MG63 (cell line): ENCODE measurements at regions not wholly inside any gene's neighbourhood (a gene's known extent, or its start where the extent isn't known, plus 50 kb on each side); places are given as distances from the start of the nearest gene placed in this dataset.

Source experiments
- DNase-seq: peaks from one replicate; pipeline ENCODE4 v3.0.0-alpha.2; 2020
- H3K27me3 ChIP-seq: fragments of 250-450 bp; sonication (Bioruptor Pico); 2 replicates; pipeline ENCODE4 v1.5.1; 2020; ENCODE audit warnings: mild to moderate bottlenecking, moderate library complexity
- H3K36me3 ChIP-seq: fragments of 250-450 bp; sonication (Bioruptor Pico); 2 replicates; pipeline ENCODE4 v1.5.1; 2020; ENCODE audit warnings: mild to moderate bottlenecking, moderate library complexity
- H3K4me3 ChIP-seq: fragments of 250-450 bp; sonication (Bioruptor Pico); 2 replicates; pipeline ENCODE4 v1.5.1; 2020; ENCODE audit warnings: mild to moderate bottlenecking, moderate library complexity
- H3K9me3 ChIP-seq: fragments of 250-450 bp; sonication (Bioruptor Pico); 2 replicates; pipeline ENCODE4 v1.5.1; 2020; ENCODE audit warnings: mild to moderate bottlenecking, moderate library complexity

DNA sequence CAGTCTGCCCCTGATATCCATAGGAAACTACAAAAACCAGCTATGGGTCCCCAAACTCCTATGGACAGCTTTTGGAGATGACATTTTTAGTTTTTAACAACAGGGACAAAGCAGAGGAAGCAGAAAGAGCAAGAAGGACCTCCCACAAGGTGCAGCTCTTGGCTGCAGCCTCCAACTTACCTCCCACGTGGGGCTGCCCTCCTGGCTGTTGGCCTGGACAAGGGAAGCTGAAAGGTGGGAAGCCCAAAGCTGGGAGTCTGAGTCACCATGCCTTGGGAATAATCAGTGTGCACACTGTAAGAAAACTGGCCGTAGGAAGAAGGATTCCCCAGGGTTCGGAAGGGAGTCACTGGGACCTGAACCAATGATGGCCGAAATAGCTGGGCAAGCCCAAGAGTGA is 51.8 kb upstream of the PAX1 start:
- no peak for DNase-seq
- Histone ChIP-seq H3K9me3 (no peaks in the 10 kb centered on the region), H3K4me3 (no peak overlapping the region), H3K27me3 (no peaks in the 10 kb centered on the region), H3K36me3 (no peaks in the 10 kb centered on the region)

DNA sequence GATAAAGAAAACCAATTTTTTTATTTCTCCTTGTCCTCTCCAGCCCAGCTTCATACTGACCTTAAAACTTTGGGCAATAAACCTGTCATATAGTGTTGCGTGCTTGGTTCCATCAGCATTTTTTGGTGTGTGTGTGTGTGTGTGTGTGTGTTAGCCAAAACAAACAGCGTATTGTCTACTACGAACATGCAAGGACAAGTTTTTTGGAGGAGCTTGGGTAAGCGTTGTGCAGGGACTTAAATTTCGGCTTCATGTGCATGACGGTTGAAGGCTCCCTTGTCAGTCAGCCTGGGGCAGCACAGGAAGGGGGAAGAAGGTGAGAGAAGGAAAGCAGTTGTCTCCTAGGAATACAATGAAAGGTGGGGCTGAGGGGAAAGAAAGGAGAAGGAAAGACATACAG is 62.0 kb upstream of the PAX1 start:
- H3K9me3 ChIP-seq = no peaks in the 10 kb centered on the region
- H3K36me3 ChIP-seq = no peaks in the 10 kb centered on the region
- H3K27me3 ChIP-seq = no peaks in the 10 kb centered on the region
- no peak overlapping the region for H3K4me3 ChIP-seq
- no peak for DNase-seq

DNA sequence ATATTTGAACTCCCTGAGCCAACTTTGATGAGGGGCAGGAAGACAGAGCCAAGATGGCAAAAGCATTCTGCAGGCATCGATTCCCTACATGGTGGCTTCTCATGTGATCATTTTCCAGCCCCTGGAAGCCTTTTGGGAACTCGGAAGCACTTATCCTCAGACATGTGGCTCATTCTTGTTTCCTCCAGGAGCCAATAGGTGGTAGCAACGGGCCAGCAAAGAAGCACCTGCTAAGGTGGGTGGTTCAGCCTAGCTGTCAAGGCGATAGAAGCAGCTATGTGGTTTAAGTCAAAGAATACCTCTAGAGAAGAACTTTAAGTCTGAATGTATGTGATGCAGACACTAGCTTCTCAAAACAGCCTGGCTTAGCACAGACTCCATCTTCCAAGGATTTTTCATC is 64.9 kb upstream of the PAX1 start:
- H3K27me3 ChIP-seq = no peaks in the 10 kb centered on the region
- no peaks in the 10 kb centered on the region for H3K9me3 ChIP-seq
- no peak for DNase-seq
- no peaks in the 10 kb centered on the region for H3K36me3 ChIP-seq
- no peak overlapping the region for H3K4me3 ChIP-seq

DNA sequence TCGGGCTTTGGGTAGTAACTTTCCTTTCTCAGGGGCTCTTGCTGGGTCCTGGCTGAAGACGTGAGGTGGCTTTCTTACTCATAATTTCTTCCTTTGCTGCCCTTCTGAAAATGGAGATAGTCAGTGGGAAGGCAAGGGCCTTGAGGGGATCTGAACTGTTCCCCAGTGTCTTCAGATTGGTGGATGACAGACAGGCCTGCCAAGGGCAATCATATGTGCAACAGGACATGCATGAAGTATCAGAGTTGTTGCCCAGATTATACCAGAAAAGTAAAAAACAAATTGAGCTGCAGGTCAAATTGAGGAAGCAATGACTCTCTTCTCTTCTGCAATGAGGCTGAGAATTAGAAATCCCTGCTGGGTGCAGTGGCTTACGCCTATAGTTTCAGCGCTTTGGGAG is 71.6 kb upstream of the PAX1 start:
- Histone ChIP-seq H3K36me3 (no peaks in the 10 kb centered on the region), H3K9me3 (no peaks in the 10 kb centered on the region)

DNA sequence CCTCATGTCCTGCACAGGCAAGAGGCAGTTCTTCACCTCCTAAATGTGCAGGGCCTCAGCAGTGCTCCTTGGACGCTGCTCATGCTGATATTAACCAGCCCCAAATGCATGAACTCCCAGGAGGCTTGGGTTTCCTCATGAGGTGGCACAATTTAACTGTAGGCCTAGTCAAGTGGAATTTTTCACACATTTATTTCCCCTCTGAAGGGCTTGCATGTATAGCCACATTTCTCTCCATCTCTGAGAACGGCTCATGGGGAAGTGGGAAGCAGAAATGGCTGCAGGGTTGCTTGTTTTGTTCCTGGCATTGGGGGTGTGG is 72.8 kb upstream of the PAX1 start:
- DNase-seq = no peak
- H3K9me3 ChIP-seq = no peaks in the 10 kb centered on the region
- no peaks in the 10 kb centered on the region for H3K27me3 ChIP-seq
- H3K4me3 ChIP-seq = no peak overlapping the region
- no peaks in the 10 kb centered on the region for H3K36me3 ChIP-seq

More for the DNA sequence above, 71.6 kb upstream of the PAX1 start:
- Histone ChIP-seq H3K4me3 (no peak overlapping the region), H3K27me3 (no peaks in the 10 kb centered on the region)
- no peak for DNase-seq

DNA sequence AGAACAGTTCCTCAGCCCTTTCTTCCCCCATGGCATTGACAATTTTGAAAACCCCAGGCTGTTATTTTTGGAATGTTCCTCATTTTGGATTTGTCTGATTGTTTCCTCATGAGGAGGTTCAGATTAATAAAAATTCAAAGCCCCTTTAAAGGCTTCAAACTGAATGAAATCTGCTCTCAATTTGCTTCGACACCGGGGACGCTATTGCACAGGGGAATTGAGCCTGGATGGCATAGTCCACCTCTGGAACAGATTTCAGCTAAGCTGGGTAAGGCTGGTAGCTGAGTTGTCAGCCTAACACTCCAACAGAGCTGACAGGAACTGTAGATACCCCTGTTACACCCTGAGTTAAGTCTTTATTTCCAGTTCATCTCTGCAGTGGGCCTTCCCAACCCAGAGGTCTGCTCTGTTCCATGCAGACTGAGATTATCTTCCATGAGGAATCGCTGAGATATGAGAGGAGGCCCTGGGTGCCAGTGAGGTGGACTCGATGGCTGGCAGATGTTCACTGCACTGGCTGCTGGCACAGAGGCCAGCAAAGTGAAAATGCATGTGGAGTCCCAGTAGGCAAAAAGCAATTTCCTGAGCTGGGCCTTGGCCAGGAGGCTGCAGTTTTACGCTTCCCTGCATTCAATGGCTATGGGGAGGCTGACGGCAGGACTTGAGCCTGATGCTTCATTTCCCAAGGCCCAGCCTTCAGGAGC is 73.3 kb upstream of the PAX1 start:
- no peaks in the 10 kb centered on the region for H3K27me3 ChIP-seq
- no peak for DNase-seq
- no peak overlapping the region for H3K4me3 ChIP-seq
- no peaks in the 10 kb centered on the region for H3K36me3 ChIP-seq
- H3K9me3 ChIP-seq = no peaks in the 10 kb centered on the region

DNA sequence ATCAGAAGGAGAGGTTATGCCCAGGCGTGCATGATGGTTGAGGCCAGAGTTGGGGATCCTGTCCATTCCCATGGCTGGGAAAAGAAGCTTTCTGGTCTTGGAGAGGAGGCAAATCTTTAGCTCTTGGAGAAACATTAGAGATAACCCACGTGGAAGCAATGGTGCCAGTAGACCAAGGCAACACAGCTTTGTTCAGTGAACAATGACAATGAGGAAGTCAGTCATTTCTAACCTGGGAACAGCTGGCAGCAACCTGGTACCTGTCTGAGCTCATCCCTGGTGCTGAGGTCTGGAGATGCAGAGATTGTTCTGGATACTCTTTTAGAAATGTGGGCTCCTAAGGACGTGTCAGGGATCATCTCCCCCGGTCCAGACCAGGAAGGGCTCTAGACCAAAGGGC is 76.7 kb upstream of the PAX1 start:
- Histone ChIP-seq H3K9me3 (no peaks in the 10 kb centered on the region), H3K27me3 (no peaks in the 10 kb centered on the region), H3K36me3 (no peaks in the 10 kb centered on the region), H3K4me3 (no peak overlapping the region)
- DNase-seq = no peak

DNA sequence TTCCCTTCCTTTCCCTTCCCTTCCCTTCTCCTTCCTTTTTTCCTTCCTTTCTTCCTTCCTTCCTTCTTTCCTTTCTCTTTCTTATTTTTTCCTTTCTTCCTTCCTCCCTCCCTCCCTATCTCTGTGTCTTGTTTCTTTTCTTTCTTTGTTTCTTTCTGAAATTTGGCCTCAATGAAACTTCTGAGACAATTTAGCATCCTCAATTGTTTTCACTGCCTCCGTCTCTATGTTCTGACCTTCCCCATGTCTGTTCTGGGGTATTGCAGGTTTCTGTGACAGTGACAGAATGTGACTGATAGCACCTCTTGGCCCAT is 81.7 kb upstream of the PAX1 start:
- H3K4me3 ChIP-seq = no peak overlapping the region
- H3K36me3 ChIP-seq = no peaks in the 10 kb centered on the region
- H3K9me3 ChIP-seq = no peaks in the 10 kb centered on the region
- DNase-seq = no peak
- H3K27me3 ChIP-seq = no peaks in the 10 kb centered on the region

DNA sequence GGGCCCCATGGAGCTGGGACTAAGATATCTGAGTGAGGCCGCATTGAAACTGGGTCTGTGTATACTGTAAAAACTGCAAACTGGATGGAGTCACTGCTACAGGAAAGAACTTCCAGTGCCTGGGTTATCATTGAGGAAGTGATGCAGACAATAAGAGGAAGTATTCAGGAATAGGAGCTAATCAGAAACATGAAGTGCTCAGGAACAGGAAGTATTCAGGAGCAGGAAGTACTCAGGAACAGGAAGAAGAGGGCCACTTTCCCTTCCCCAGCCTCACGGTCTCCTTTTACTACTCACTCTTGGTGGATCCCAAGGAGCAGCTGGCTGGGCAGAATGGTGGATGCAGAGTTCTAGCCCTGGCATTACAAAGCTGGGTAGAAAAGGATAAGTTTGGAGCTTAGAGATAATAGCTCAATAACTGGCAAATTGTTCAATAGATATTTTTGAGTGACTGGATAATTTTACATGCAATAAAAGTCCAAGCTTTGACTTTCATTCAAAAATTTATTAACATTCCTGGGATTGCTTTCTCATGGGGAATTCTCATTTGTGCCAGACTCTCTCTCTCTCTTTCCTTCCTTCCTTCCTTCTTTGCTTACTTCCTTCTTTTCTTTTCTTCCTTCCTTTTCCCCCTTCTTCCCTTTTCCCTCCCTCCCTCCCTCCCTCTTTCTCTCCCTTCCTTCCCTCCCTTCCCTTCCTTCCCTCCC is 82.2 kb upstream of the PAX1 start:
- no peaks in the 10 kb centered on the region for H3K36me3 ChIP-seq
- no peaks in the 10 kb centered on the region for H3K27me3 ChIP-seq
- H3K9me3 ChIP-seq = no peaks in the 10 kb centered on the region
- H3K4me3 ChIP-seq = no peak overlapping the region
- DNase-seq = no peak

DNA sequence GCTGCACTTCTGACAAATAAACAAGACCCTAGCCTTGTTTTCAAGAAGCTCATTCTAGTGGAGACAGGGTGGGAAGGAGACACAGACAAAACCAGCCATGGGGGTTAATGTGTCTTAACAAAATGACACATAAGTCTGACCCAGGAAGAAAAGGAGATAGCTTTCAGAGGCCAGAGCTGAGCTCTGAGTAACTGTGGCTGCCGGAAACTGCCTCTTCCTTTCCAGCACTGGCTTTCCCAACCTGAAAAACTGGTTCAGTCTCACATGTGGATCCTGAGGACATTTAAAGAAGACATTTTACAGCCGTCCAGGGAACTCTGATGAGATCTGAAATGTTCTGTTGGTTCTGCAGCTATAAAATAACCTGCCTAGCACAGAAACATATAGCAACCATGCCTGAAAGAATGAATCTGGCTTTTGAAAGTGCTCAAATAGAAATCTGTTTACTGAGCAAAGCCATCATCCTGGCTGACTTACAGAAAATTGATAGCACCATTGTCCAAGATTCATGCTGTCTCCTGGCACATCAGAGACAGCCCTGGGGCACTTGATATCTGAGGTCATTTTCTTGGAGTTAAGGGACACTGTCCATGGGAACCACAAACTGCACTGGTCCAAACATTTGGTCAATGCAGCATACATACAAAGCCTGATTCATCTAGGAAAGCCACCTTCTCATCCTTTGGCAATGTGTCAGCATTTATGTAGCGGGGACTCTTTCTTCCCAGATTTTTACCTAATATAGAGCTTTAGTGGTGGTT is 83.2 kb upstream of the PAX1 start:
- Histone ChIP-seq H3K36me3 (no peaks in the 10 kb centered on the region), H3K27me3 (no peaks in the 10 kb centered on the region), H3K4me3 (no peak overlapping the region), H3K9me3 (no peaks in the 10 kb centered on the region)
- no peak for DNase-seq

DNA sequence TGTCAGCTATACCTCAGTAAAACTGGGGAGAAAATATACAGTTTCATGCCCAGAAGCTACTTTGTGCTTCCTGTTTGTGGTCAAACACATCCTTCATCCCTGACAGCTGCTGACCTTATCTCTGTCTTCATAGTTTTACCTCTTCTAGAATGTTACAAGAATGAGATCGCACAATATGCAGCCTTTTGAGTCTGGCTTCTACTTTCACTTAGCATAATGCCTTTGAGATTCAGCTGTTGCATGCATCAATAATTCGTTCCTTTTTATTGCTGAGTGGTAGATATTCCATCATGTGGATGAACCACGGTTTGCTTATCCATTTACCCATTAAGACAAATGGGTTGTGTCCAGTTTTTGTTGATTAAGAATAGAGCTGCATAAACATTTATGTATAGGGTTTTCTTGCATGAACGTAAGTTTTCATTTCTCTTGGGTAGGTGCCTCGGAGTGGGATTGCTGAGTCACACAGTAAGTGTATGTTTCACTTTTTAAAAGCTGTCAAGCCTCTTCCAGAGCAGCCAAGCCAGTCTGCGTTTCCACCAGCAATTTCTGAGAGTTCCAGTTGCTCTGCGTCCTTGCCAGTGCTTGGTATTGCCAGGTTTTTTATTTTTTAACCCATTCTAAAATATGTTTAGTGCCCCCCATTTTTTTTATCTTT is 86.6 kb upstream of the PAX1 start:
- no peaks in the 10 kb centered on the region for H3K9me3 ChIP-seq
- DNase-seq = no peak
- H3K27me3 ChIP-seq = no peaks in the 10 kb centered on the region
- no peaks in the 10 kb centered on the region for H3K36me3 ChIP-seq
- no peak overlapping the region for H3K4me3 ChIP-seq

DNA sequence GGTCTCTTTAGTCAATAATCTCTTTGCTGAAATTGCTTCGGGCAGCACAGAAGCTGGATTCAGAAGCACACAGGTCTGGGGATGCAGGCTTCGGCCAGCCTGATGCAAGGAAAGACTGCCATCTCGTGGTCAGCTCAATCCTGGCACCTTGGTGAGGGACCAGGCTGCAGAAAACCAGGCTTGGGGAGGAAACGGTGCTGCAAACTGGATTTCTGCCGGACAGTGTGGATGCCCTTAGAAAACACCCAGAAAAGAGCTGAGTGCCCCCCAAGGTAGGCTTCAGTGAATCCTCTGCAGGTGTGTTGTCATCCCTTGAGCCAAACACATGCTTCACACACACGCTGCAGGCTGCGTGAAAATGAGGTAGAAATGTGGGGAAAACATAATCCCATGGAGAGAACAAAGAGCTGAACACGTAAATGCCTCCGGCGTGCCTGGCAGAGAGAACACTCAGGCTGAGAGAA is 89.8 kb upstream of the PAX1 start:
- DNase-seq = peak; percentile 56
- H3K27me3 ChIP-seq = no peaks in the 10 kb centered on the region

DNA sequence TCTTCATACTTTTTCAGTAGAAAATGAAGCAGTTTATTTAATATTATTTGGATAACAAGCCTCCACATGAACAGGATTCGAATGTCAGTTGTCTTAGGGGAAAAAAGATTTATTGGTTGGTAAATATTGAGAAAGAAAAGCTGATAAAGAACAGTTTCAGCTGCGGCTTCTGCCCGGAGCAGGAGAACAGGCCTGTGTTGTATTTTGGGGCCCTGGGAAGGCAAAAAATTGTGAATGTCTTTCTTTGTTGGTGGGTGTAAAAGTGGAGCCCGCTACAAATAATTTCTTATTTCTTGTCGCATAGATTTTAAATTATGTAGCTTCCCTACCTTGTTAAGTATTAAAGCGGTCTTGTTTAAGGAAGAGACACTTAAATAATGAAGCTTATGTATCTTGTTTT is 90.5 kb upstream of the PAX1 start:
- no peaks in the 10 kb centered on the region for H3K36me3 ChIP-seq
- no peak for DNase-seq
- H3K9me3 ChIP-seq = no peaks in the 10 kb centered on the region
- no peak overlapping the region for H3K4me3 ChIP-seq
- no peaks in the 10 kb centered on the region for H3K27me3 ChIP-seq

More for the DNA sequence above, 89.8 kb upstream of the PAX1 start:
- Histone ChIP-seq H3K4me3 (no peak overlapping the region), H3K36me3 (no peaks in the 10 kb centered on the region), H3K9me3 (no peaks in the 10 kb centered on the region)

DNA sequence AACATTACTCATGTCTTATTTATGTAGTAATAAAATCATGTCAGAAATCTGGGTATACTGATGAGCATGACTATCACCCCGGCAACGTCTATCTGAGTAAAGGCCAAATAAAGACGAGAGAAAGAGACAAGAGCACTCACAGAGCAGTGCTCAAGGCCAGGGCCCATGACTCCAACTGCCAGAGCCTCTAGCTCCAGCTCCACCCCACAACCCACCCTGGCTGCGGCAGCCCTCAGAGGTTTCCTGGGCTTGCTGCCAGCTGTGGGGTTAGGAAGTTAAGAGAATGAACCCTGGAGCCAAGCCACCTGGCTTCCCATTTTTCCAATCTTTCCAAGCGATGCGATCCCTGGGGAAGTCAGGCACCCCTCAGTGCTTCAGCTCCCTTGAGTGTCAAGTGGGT is 92.0 kb upstream of the PAX1 start:
- H3K27me3 ChIP-seq = no peaks in the 10 kb centered on the region
- no peaks in the 10 kb centered on the region for H3K36me3 ChIP-seq
- no peak overlapping the region for H3K4me3 ChIP-seq
- H3K9me3 ChIP-seq = no peaks in the 10 kb centered on the region
- DNase-seq = peak; percentile 88

DNA sequence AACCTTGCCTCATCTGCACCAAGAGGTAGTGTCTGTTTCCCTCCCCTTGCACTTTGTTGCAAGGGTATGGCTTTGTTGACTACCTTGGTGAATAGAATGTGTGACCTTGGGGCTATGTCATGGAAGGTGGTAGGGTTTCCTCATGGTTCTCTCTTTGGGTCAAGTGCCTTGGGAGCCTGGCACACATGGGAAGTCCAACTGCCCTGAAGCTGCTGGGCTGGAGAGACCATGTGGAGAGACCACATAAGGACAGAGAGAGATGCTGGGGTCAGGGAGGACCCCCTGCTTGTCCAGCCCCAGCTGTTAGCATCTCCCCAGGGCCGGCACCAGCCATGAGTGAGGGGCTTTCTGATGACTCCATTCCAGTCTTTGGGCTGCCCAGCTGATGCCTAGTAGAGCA is 95.5 kb upstream of the PAX1 start:
- Histone ChIP-seq H3K36me3 (no peaks in the 10 kb centered on the region), H3K9me3 (no peaks in the 10 kb centered on the region), H3K27me3 (no peaks in the 10 kb centered on the region), H3K4me3 (no peak overlapping the region)
- DNase-seq = no peak

DNA sequence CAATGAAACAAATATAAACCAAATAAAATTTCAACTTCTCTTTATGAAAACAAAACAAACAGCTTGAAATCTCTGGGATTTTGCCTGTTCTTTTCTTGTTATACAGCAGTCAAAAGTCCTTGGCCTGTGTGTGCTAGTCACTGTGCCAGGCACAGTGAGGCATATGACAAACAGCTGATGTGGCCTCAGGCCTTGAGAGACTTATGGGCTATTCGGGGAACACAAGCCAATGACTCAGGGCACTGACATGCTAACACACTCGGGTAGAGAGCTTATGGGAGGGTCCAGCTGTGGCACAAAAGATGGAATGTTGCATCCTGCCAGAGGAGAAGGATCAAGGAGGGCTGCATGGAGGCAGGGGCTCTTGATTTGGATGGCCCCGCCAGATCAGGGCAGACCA is 95.4 kb upstream of the NKX2-2 start:
- H3K9me3 ChIP-seq = no peaks in the 10 kb centered on the region
- H3K36me3 ChIP-seq = no peaks in the 10 kb centered on the region
- no peaks in the 10 kb centered on the region for H3K27me3 ChIP-seq
- H3K4me3 ChIP-seq = no peak overlapping the region
- DNase-seq = peak; percentile 72

DNA sequence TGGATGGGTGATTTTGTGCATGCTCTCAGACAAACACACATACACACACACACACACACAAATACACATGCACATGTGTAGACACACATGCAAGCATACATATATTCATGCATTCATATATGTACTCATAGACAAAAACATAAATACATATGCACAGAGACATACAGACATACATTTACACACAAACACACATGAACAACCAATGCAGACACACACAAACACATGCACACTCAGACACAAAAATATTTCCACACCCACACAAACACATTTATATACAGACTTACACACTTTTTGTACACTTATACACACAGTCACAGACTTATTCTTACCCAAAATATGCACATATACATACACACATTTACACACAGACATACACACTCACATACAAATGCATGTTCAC is 94.9 kb upstream of the NKX2-2 start:
- DNase-seq = no peak

More for the DNA sequence above, 94.9 kb upstream of the NKX2-2 start:
- Histone ChIP-seq H3K9me3 (no peaks in the 10 kb centered on the region), H3K36me3 (no peaks in the 10 kb centered on the region), H3K27me3 (no peaks in the 10 kb centered on the region), H3K4me3 (no peak overlapping the region)
